Psoas muscle (tissue), 7 donors: ENCODE measurements at regions not wholly inside any gene's neighbourhood (a gene's known extent, or its start where the extent isn't known, plus 50 kb on each side); places are given as distances from the start of the nearest gene placed in this dataset.
"Not testable (repeated sequence)": the region's sequence is repeated elsewhere in the genome, so short reads cannot be mapped to it uniquely, and the experiment has no call there.

Source experiments
- ATAC-seq, 4 donors: fragments of 200-7000 bp; cut with Tn5 transposase; one replicate each; pipeline ENCODE4 v1.9.1; 2020; ENCODE audit warnings: moderate library complexity in 3 of 4, mild to moderate bottlenecking in 2 of 4
- DNase-seq, 2 donors: peaks; one replicate each; pipeline ENCODE4 v3.0.0-alpha.2; 2020
- H3K27ac ChIP-seq: fragments of 200-600 bp; one replicate; pipeline ENCODE4 v1.8.0; 2022
- H3K27me3 ChIP-seq, 3 donors: fragments of 200-600 bp in 1 of 3; one replicate each; pipeline versions ENCODE4 v1.6.1 to v1.8.0; 2013 to 2022; ENCODE audit warnings: low read length in 2 of 3, mild to moderate bottlenecking in 2 of 3, moderate library complexity in 1 of 3; ENCODE audit not compliant: insufficient read depth in 3 of 3
- H3K36me3 ChIP-seq, 2 donors: fragments of 200-600 bp in 1 of 2; one replicate each; pipeline versions ENCODE4 v1.6.1 to v1.8.0; 2013 to 2022; ENCODE audit warnings: low read depth in 1 of 2, mild to moderate bottlenecking in 1 of 2, moderate library complexity in 1 of 2; ENCODE audit not compliant: insufficient read depth in 1 of 2
- H3K4me1 ChIP-seq: fragments of 200-600 bp; one replicate; pipeline ENCODE4 v1.8.0; 2022
- H3K4me3 ChIP-seq: fragments of 200-600 bp; one replicate; pipeline ENCODE4 v1.8.0; 2022; ENCODE audit warnings: mild to moderate bottlenecking
- H3K9me3 ChIP-seq: fragments of 200-600 bp; one replicate; pipeline ENCODE4 v1.8.0; 2022
- WGBS, 3 donors: extraction: QIAGEN DNeasy Blood & Tissue Kit; methylation state at CpG; one replicate each; pipeline versions ENCODE4 v1.1.6 to v1.1.7; 2013; 5-methylcytosine and 5-hydroxymethylcytosine counted together
- intact Hi-C, 2 donors: fragments of 100-400 bp; cut with DNase I; formaldehyde crosslinking; loops; one replicate each; pipeline versions ENCODE4 v1.11.0 to v1.14.2; 2022
- TF ChIP-seq, protein P1 (sequence below): fragments of 200-600 bp; IDR thresholded peaks from one replicate; pipeline ENCODE4 v1.8.0; 2022; ENCODE audit warnings: antibody characterized with exemption
- donor health status: healthy with polysubstance abuse.
- donor health status: DM: no; HTN: no; CAD: no; lungs with moderate emphysema.
- donor health status: Bipolar disorder and iron deficiency.
- donor health status: healthy.
- donor health status: DM: yes; HTN: yes; CAD: no.
- donor health status: DM: no; HTN: no; CAD: no.
- donor health status: DM: yes; HTN: yes; CAD: no.

- intact Hi-C loops: no loop called here
- no peak overlapping the region for H3K27ac ChIP-seq
- 44 to 60% (median 52%) methylated on average over 6 of the region's 6 CpGs for WGBS, 3 donors
- H3K4me1 ChIP-seq: no peaks in the 10 kb centered on the region
- DNase-seq: no peak
- H3K9me3 ChIP-seq: no peaks in the 10 kb centered on the region
- H3K27me3 ChIP-seq: peaks cover 0 to 20% (median 10%) of the 10 kb centered on the region in 3 donors
- no peak for ATAC-seq
- TF ChIP-seq, protein P1, sequence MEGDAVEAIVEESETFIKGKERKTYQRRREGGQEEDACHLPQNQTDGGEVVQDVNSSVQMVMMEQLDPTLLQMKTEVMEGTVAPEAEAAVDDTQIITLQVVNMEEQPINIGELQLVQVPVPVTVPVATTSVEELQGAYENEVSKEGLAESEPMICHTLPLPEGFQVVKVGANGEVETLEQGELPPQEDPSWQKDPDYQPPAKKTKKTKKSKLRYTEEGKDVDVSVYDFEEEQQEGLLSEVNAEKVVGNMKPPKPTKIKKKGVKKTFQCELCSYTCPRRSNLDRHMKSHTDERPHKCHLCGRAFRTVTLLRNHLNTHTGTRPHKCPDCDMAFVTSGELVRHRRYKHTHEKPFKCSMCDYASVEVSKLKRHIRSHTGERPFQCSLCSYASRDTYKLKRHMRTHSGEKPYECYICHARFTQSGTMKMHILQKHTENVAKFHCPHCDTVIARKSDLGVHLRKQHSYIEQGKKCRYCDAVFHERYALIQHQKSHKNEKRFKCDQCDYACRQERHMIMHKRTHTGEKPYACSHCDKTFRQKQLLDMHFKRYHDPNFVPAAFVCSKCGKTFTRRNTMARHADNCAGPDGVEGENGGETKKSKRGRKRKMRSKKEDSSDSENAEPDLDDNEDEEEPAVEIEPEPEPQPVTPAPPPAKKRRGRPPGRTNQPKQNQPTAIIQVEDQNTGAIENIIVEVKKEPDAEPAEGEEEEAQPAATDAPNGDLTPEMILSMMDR: no peak
- no peak overlapping the region for H3K4me3 ChIP-seq
- H3K36me3 ChIP-seq: no peaks in the 10 kb centered on the region
Measured at GRCh38 chr5:154542000-154542399, 64.0 kb upstream of the HAND1 start.

GRCh38 chr5:154541553-154541952 lies 63.5 kb upstream of the HAND1 start:
- intact Hi-C loops: no loop called here
- no peaks in the 10 kb centered on the region for H3K9me3 ChIP-seq
- WGBS, 3 donors: 24 to 39% (median 27%) methylated on average over 11 of the region's 11 CpGs
- H3K4me3 ChIP-seq: no peak overlapping the region
- ATAC-seq (no peak), DNase-seq (no peak)
- no peaks in the 10 kb centered on the region for H3K4me1 ChIP-seq
- no peaks in the 10 kb centered on the region for H3K36me3 ChIP-seq
- peaks cover 0 to 20% (median 10%) of the 10 kb centered on the region in 3 donors for H3K27me3 ChIP-seq
- H3K27ac ChIP-seq: no peak overlapping the region
- TF ChIP-seq, protein P1: peak; percentile 20

DNA sequence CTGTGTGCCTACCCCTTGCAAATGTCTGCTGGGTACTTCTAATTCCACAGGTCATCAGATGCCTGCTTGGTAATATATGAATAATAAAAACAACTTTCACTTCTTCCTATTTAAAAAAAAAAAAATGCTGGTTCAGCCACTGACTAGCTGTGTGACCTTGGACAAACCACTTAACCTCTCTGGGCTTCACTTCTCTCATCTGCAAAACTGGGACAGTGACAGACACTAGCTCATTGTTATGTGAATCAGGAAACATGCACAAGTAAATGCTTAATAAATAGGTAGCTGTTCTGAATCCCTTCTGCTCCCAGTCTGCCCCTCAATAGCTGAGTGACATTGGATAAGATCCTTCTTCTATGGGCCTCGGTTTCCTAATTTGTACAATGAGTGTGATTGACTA lies 62.6 kb upstream of the HAND1 start:
- H3K36me3 ChIP-seq: no peaks in the 10 kb centered on the region
- intact Hi-C loops: no loop called here
- ATAC-seq: no peak
- no peaks in the 10 kb centered on the region for H3K9me3 ChIP-seq
- H3K4me3 ChIP-seq: no peak overlapping the region
- no peak for DNase-seq
- H3K4me1 ChIP-seq: no peaks in the 10 kb centered on the region
- TF ChIP-seq, protein P1: no peak
- H3K27me3 ChIP-seq: peaks cover 0 to 20% (median 10%) of the 10 kb centered on the region in 3 donors
- H3K27ac ChIP-seq: no peak overlapping the region
- WGBS, 3 donors: 74 to 85% (median 84%) methylated on average over 1 of the region's 1 CpG

DNA sequence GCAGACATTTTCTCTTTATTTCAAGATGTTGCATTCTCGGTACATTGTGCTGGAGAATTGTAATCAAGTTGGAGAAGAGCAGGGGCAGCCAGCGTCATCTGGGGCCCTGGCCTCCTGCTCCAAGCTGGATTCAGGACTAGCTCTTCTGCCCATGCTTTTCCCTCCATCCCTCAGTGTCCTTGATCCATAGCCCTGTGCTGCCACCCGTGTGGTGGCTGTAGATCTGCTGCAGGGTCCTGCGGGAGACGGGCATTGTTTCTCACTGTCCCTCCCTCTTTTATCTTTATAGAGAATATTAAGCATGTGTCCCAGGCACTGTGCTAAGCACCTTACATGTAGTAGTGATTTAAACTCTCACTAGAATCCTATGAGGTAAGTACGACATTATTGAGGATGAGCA lies 60.5 kb upstream of the HAND1 start:
- no peaks in the 10 kb centered on the region for H3K4me1 ChIP-seq
- TF ChIP-seq, protein P1: no peak
- no peak overlapping the region for H3K27ac ChIP-seq
- 69 to 79% (median 70%) methylated on average over 6 of the region's 6 CpGs for WGBS, 3 donors
- no peaks in the 10 kb centered on the region for H3K36me3 ChIP-seq
- DNase-seq (no peak), ATAC-seq (no peak)
- H3K9me3 ChIP-seq: no peaks in the 10 kb centered on the region
- H3K4me3 ChIP-seq: no peak overlapping the region
- intact Hi-C loops: no loop called here
- peaks cover 0 to 20% (median 10%) of the 10 kb centered on the region in 3 donors for H3K27me3 ChIP-seq

GRCh38 chr5:154536439-154536838 lies 58.4 kb upstream of the HAND1 start:
- H3K36me3 ChIP-seq, DNase-seq, H3K4me3 ChIP-seq, H3K4me1 ChIP-seq, intact Hi-C loops, H3K27ac ChIP-seq, ATAC-seq, H3K9me3 ChIP-seq: not testable (repeated sequence)
- WGBS, 3 donors: 90 to 96% (median 91%) methylated on average over 4 of the region's 4 CpGs
- peaks cover 0 to 15% (median 7%) of the 10 kb centered on the region in 3 donors for H3K27me3 ChIP-seq
